ENCODE measurements at regions not wholly inside any gene's neighbourhood (a gene's known extent, or its start where the extent isn't known, plus 50 kb on each side); places are given as distances from the start of the nearest gene placed in this dataset.

- TF ChIP-seq CREB1 (IDR thresholded peaks at IDR 0.05; ENCODE audit: low read depth) (no peak), EP300 (IDR thresholded peaks at IDR 0.05; ENCODE audit: borderline replicate concordance) (no peak), ZBTB7A (IDR thresholded peaks at IDR 0.05; ENCODE audit: low read depth) (no peak), REST (IDR thresholded peaks at IDR 0.05; ENCODE audit: low read depth) (no peak), RAD21 (IDR thresholded peaks at IDR 0.05; ENCODE audit: low read depth) (no peak), YY1 (IDR thresholded peaks at IDR 0.05; ENCODE audit: low read depth) (no peak), MAX (IDR thresholded peaks at IDR 0.05) (no peak), NFIC (IDR thresholded peaks at IDR 0.05) (no peak), CEBPB (IDR thresholded peaks at IDR 0.05) (no peak), USF1 (IDR thresholded peaks at IDR 0.05) (no peak), TCF12 (IDR thresholded peaks at IDR 0.05; ENCODE audit: low read depth) (no peak)
Measured at GRCh38 chr12:58163021-58163420, 221.7 kb downstream of the ATP23 start.

- TF ChIP-seq MAX (IDR thresholded peaks at IDR 0.05) (no peak), CEBPB (IDR thresholded peaks at IDR 0.05) (no peak), RAD21 (IDR thresholded peaks at IDR 0.05; ENCODE audit: low read depth) (no peak), FOXM1 (IDR thresholded peaks at IDR 0.05; ENCODE audit: borderline replicate concordance, low read depth) (no peak), USF1 (IDR thresholded peaks at IDR 0.05) (no peak), REST (IDR thresholded peaks at IDR 0.05; ENCODE audit: low read depth) (no peak), TCF12 (IDR thresholded peaks at IDR 0.05; ENCODE audit: low read depth) (no peak), TAF1 (IDR thresholded peaks at IDR 0.05; ENCODE audit: low read depth) (no peak), CREB1 (IDR thresholded peaks at IDR 0.05; ENCODE audit: low read depth) (no peak), NFIC (IDR thresholded peaks at IDR 0.05) (no peak), ZBTB7A (IDR thresholded peaks at IDR 0.05; ENCODE audit: low read depth) (no peak), TEAD4 (IDR thresholded peaks at IDR 0.05) (no peak), YY1 (IDR thresholded peaks at IDR 0.05; ENCODE audit: low read depth) (no peak), EP300 (IDR thresholded peaks at IDR 0.05; ENCODE audit: borderline replicate concordance) (no peak), EGR1 (IDR thresholded peaks at IDR 0.05) (no peak)
Measured at GRCh38 chr12:58166643-58167042, 225.3 kb downstream of the ATP23 start.

- TF ChIP-seq FOXM1 (IDR thresholded peaks at IDR 0.05; ENCODE audit: borderline replicate concordance, low read depth) (no peak), REST (IDR thresholded peaks at IDR 0.05; ENCODE audit: low read depth) (no peak), TEAD4 (IDR thresholded peaks at IDR 0.05) (no peak)
Measured at GRCh38 chr12:58167622-58168021, 226.3 kb downstream of the ATP23 start.

- TF ChIP-seq USF1 (IDR thresholded peaks at IDR 0.05) (no peak), YY1 (IDR thresholded peaks at IDR 0.05; ENCODE audit: low read depth) (no peak), NFIC (IDR thresholded peaks at IDR 0.05) (no peak), ZBTB7A (IDR thresholded peaks at IDR 0.05; ENCODE audit: low read depth) (no peak), REST (IDR thresholded peaks at IDR 0.05; ENCODE audit: low read depth) (no peak), CEBPB (IDR thresholded peaks at IDR 0.05) (no peak), FOXM1 (IDR thresholded peaks at IDR 0.05; ENCODE audit: borderline replicate concordance, low read depth) (no peak), TCF12 (IDR thresholded peaks at IDR 0.05; ENCODE audit: low read depth) (no peak), EP300 (IDR thresholded peaks at IDR 0.05; ENCODE audit: borderline replicate concordance) (no peak), EGR1 (IDR thresholded peaks at IDR 0.05) (no peak)
Measured at GRCh38 chr12:58169826-58170225, 228.5 kb downstream of the ATP23 start.

Measured in Ishikawa (cell line).